Neural progenitor cell (in vitro differentiated cells): ENCODE measurements at regions not wholly inside any gene's neighbourhood (a gene's known extent, or its start where the extent isn't known, plus 50 kb on each side); places are given as distances from the start of the nearest gene placed in this dataset.

Source experiments
- EZH2 ChIP-seq: fragments of 200-600 bp; sonication (generic); IDR thresholded peaks from 2 replicates; pipeline ENCODE4 v1.6.1; 2017; ENCODE audit warnings: antibody characterized with exemption, mild to moderate bottlenecking, moderate library complexity
- EZH2phosphoT487 ChIP-seq: fragments of 200-600 bp; sonication (generic); IDR thresholded peaks from 2 replicates; pipeline ENCODE4 v1.6.1; 2017; ENCODE audit warnings: antibody characterized with exemption
- TF ChIP-seq, protein P1 (sequence below): fragments of 200-600 bp; sonication (generic); IDR thresholded peaks from 2 replicates; pipeline ENCODE4 v1.5.1; 2017; ENCODE audit warnings: antibody characterized with exemption, mild to moderate bottlenecking

DNA sequence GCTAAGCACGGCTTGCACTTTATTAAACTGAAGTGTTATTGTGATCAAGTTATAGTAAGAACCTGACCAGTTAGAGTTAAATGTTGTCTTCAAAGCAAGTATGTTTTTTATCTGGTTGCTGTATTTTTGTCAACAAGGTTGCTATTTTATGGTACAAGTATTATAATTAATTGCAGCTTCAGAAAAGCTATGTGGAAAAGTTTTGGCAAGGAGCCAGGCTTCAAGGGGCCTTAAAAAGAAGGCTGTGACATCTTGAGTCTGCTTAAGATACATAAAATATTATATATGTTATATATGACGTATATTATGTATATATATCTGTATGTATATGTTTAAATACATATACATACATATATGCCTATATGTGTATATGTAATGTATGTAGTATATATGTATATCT is 1461.2 kb upstream of the CDH8 start:
- TF ChIP-seq, protein P1, sequence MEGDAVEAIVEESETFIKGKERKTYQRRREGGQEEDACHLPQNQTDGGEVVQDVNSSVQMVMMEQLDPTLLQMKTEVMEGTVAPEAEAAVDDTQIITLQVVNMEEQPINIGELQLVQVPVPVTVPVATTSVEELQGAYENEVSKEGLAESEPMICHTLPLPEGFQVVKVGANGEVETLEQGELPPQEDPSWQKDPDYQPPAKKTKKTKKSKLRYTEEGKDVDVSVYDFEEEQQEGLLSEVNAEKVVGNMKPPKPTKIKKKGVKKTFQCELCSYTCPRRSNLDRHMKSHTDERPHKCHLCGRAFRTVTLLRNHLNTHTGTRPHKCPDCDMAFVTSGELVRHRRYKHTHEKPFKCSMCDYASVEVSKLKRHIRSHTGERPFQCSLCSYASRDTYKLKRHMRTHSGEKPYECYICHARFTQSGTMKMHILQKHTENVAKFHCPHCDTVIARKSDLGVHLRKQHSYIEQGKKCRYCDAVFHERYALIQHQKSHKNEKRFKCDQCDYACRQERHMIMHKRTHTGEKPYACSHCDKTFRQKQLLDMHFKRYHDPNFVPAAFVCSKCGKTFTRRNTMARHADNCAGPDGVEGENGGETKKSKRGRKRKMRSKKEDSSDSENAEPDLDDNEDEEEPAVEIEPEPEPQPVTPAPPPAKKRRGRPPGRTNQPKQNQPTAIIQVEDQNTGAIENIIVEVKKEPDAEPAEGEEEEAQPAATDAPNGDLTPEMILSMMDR = no peak
- TF ChIP-seq EZH2phosphoT487 = no peak
- TF ChIP-seq EZH2 = no peak
